ENCODE measurements at regions not wholly inside any gene's neighbourhood (a gene's known extent, or its start where the extent isn't known, plus 50 kb on each side); places are given as distances from the start of the nearest gene placed in this dataset.

DNA sequence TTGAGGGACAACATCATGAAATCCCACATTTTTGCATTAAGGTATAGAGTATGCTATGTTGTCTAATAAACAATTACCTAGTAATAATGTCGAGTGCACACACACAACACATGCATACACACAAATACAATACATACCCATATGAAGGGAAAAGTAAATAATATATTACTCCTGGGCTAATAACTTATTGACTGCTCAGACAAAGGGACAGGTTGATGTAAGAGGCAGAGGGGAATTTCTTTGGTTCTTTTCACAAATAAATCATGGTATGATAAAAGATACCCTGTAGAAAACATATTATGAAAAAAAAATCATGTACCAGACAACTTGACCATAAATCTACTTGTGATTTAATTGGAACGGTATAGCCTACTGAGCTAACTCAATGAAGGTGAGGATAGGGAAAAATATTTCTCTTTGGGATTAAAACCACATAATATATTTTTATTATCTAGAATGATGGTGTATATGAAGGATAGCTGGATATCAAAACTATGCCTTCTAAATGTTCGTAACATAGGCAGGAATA is 398.7 kb upstream of the LRRTM4 start:
- TF ChIP-seq, protein P1, sequence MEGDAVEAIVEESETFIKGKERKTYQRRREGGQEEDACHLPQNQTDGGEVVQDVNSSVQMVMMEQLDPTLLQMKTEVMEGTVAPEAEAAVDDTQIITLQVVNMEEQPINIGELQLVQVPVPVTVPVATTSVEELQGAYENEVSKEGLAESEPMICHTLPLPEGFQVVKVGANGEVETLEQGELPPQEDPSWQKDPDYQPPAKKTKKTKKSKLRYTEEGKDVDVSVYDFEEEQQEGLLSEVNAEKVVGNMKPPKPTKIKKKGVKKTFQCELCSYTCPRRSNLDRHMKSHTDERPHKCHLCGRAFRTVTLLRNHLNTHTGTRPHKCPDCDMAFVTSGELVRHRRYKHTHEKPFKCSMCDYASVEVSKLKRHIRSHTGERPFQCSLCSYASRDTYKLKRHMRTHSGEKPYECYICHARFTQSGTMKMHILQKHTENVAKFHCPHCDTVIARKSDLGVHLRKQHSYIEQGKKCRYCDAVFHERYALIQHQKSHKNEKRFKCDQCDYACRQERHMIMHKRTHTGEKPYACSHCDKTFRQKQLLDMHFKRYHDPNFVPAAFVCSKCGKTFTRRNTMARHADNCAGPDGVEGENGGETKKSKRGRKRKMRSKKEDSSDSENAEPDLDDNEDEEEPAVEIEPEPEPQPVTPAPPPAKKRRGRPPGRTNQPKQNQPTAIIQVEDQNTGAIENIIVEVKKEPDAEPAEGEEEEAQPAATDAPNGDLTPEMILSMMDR (IDR thresholded peaks at IDR 0.05), result no peak
- TF ChIP-seq POLR2AphosphoS5 (IDR thresholded peaks at IDR 0.05) (no peak), POLR2A (IDR thresholded peaks at IDR 0.05) (no peak)
